Thymus (tissue), 11 donors: ENCODE measurements at regions not wholly inside any gene's neighbourhood (a gene's known extent, or its start where the extent isn't known, plus 50 kb on each side); places are given as distances from the start of the nearest gene placed in this dataset.

Experiments
- DNase-seq, 9 donors: peaks; one replicate each; pipeline ENCODE4 v3.0.0-alpha.2; 2013; ENCODE audit warnings: low spot score in 9 of 9, low read depth in 6 of 9, missing footprints in 1 of 9
- H3K27ac ChIP-seq, 2 donors: one replicate each; pipeline ENCODE4 v1.5.1; 2013; ENCODE audit warnings: control low read depth in 1 of 2, low read depth in 1 of 2, low read length in 1 of 2, mild to moderate bottlenecking in 1 of 2, moderate library complexity in 1 of 2
- H3K27me3 ChIP-seq, 2 donors: one replicate each; pipeline ENCODE4 v1.5.1; 2013; ENCODE audit warnings: low read length in 1 of 2; ENCODE audit not compliant: control insufficient read depth in 2 of 2, insufficient read depth in 1 of 2
- H3K36me3 ChIP-seq, 2 donors: one replicate each; pipeline ENCODE4 v1.5.1; 2013; ENCODE audit warnings: low read length in 1 of 2, mild to moderate bottlenecking in 1 of 2, moderate library complexity in 1 of 2; ENCODE audit not compliant: control insufficient read depth in 2 of 2, insufficient read depth in 2 of 2
- H3K4me1 ChIP-seq, 2 donors: one replicate each; pipeline ENCODE4 v1.5.1; 2013; ENCODE audit warnings: low read length in 2 of 2; ENCODE audit not compliant: control insufficient read depth in 2 of 2, insufficient read depth in 2 of 2
- H3K4me3 ChIP-seq, 2 donors: one replicate each; pipeline ENCODE4 v1.5.1; 2013; ENCODE audit warnings: low read length in 2 of 2, control low read depth in 1 of 2, mild to moderate bottlenecking in 1 of 2
- H3K9me3 ChIP-seq, 2 donors: one replicate each; pipeline ENCODE4 v1.5.1; 2013; ENCODE audit warnings: low read length in 1 of 2, mild to moderate bottlenecking in 1 of 2; ENCODE audit not compliant: control insufficient read depth in 2 of 2, insufficient read depth in 1 of 2
- WGBS: extraction: QIAGEN DNeasy Blood & Tissue Kit; methylation state at CpG from one replicate; pipeline ENCODE4 v1.1.7; 2013; 5-methylcytosine and 5-hydroxymethylcytosine counted together
- donor health status: healthy.

- WGBS = 83% methylated on average over 4 of the region's 4 CpGs
Measured at GRCh38 chr11:112762707-112763090, 198.5 kb upstream of the NCAM1 start.

GRCh38 chr11:112765337-112765736, 195.9 kb upstream of the NCAM1 start:
- Histone ChIP-seq H3K9me3 (no peaks in the 10 kb centered on the region), H3K4me3 (no peak overlapping the region), H3K27ac (no peak overlapping the region), H3K4me1 (no peaks in the 10 kb centered on the region), H3K36me3 (no peaks in the 10 kb centered on the region), H3K27me3 (no peaks in the 10 kb centered on the region)
- 92% methylated on average over 5 of the region's 5 CpGs for WGBS
- no peak for DNase-seq

More at GRCh38 chr11:112762707-112763090, 198.5 kb upstream of the NCAM1 start:
- Histone ChIP-seq H3K4me3 (no peak overlapping the region), H3K4me1 (no peaks in the 10 kb centered on the region), H3K36me3 (no peaks in the 10 kb centered on the region), H3K27me3 (no peaks in the 10 kb centered on the region), H3K9me3 (no peaks in the 10 kb centered on the region), H3K27ac (no peak overlapping the region)
- no peak for DNase-seq

GRCh38 chr11:112769170-112769569, 192.1 kb upstream of the NCAM1 start:
- WGBS = 80% methylated on average over 5 of the region's 5 CpGs
- H3K27me3 ChIP-seq = no peaks in the 10 kb centered on the region
- no peak for DNase-seq

GRCh38 chr11:112769584-112769983, 191.6 kb upstream of the NCAM1 start:
- H3K9me3 ChIP-seq = no peaks in the 10 kb centered on the region
- H3K27ac ChIP-seq = no peak overlapping the region
- WGBS = 86% methylated on average over 4 of the region's 4 CpGs
- H3K4me1 ChIP-seq = no peaks in the 10 kb centered on the region
- no peak overlapping the region for H3K4me3 ChIP-seq
- no peaks in the 10 kb centered on the region for H3K27me3 ChIP-seq
- no peaks in the 10 kb centered on the region for H3K36me3 ChIP-seq
- no peak for DNase-seq

More at GRCh38 chr11:112769170-112769569, 192.1 kb upstream of the NCAM1 start:
- no peaks in the 10 kb centered on the region for H3K4me1 ChIP-seq
- H3K4me3 ChIP-seq = no peak overlapping the region
- H3K9me3 ChIP-seq = no peaks in the 10 kb centered on the region
- no peak overlapping the region for H3K27ac ChIP-seq
- no peaks in the 10 kb centered on the region for H3K36me3 ChIP-seq

GRCh38 chr11:112770033-112770432, 191.2 kb upstream of the NCAM1 start:
- Histone ChIP-seq H3K36me3 (no peaks in the 10 kb centered on the region), H3K27me3 (no peaks in the 10 kb centered on the region), H3K4me3 (no peak overlapping the region), H3K4me1 (no peaks in the 10 kb centered on the region), H3K9me3 (no peaks in the 10 kb centered on the region), H3K27ac (no peak overlapping the region)
- 84% methylated on average over 5 of the region's 5 CpGs for WGBS
- DNase-seq = no peak

GRCh38 chr11:112770487-112770886, 190.7 kb upstream of the NCAM1 start:
- Histone ChIP-seq H3K4me1 (no peaks in the 10 kb centered on the region), H3K4me3 (no peak overlapping the region), H3K9me3 (no peaks in the 10 kb centered on the region), H3K36me3 (no peaks in the 10 kb centered on the region), H3K27me3 (no peaks in the 10 kb centered on the region), H3K27ac (no peak overlapping the region)
- 100% methylated on average over 3 of the region's 3 CpGs for WGBS
- DNase-seq = no peak

- Histone ChIP-seq H3K36me3 (no peaks in the 10 kb centered on the region), H3K27me3 (no peaks in the 10 kb centered on the region), H3K27ac (no peak overlapping the region), H3K4me3 (no peak overlapping the region), H3K9me3 (no peaks in the 10 kb centered on the region), H3K4me1 (no peaks in the 10 kb centered on the region)
- DNase-seq = no peak
- 22% methylated on average over 2 of the region's 2 CpGs for WGBS
Measured at GRCh38 chr11:112771851-112772250, 189.4 kb upstream of the NCAM1 start.

- no peak overlapping the region for H3K27ac ChIP-seq
- no peak for DNase-seq
- no peaks in the 10 kb centered on the region for H3K36me3 ChIP-seq
- H3K9me3 ChIP-seq = no peaks in the 10 kb centered on the region
- no peak overlapping the region for H3K4me3 ChIP-seq
- H3K27me3 ChIP-seq = no peaks in the 10 kb centered on the region
- WGBS = 88% methylated on average over 4 of the region's 4 CpGs
- H3K4me1 ChIP-seq = no peaks in the 10 kb centered on the region
Measured at GRCh38 chr11:112773264-112773663, 188.0 kb upstream of the NCAM1 start.

- Histone ChIP-seq H3K4me1 (no peaks in the 10 kb centered on the region), H3K27ac (no peak overlapping the region), H3K27me3 (no peaks in the 10 kb centered on the region), H3K9me3 (no peaks in the 10 kb centered on the region), H3K36me3 (no peaks in the 10 kb centered on the region), H3K4me3 (no peak overlapping the region)
- WGBS = 94% methylated on average over 5 of the region's 5 CpGs
- DNase-seq = no peak
Measured at GRCh38 chr11:112776834-112777233, 184.4 kb upstream of the NCAM1 start.

GRCh38 chr11:112777283-112777751, 183.9 kb upstream of the NCAM1 start:
- Histone ChIP-seq H3K27me3 (no peaks in the 10 kb centered on the region), H3K27ac (no peak overlapping the region), H3K4me1 (no peaks in the 10 kb centered on the region), H3K4me3 (no peak overlapping the region), H3K9me3 (no peaks in the 10 kb centered on the region), H3K36me3 (no peaks in the 10 kb centered on the region)
- WGBS = 71% methylated on average over 12 of the region's 12 CpGs
- DNase-seq = no peak
